Activated CD4-positive, CD25-positive, alpha-beta regulatory T cell treated with anti-CD3 and anti-CD28 coated beads, Interleukin-2, amount 50 U/mL, for 72 hours (primary cell): ENCODE measurements at regions not wholly inside any gene's neighbourhood (a gene's known extent, or its start where the extent isn't known, plus 50 kb on each side); places are given as distances from the start of the nearest gene placed in this dataset.
"Not testable (repeated sequence)": the region's sequence is repeated elsewhere in the genome, so short reads cannot be mapped to it uniquely, and the experiment has no call there.

Experiments
- DNase-seq: peaks from one replicate; pipeline ENCODE4 v3.0.0; 2021

DNA sequence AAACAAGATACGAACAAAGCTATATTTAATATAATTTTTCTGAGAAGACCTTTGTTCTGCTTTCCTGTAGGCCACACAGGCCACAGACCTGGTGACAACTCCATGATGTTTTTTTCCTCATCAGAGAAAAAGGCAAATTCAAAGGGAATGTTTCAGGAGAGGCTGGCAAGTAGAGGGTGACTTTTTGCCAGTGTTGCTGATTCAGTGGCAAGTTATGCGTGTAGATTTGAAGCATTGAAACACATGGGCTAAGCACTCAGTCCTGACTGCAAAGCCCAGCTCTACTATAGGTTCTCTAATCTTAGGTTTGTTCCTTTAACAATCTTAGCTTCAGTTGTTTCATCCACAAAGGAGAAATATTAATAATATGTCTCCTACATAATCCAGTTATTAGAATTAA lies 499.8 kb downstream of the SUCLG1 start:
- DNase-seq = no peak

DNA sequence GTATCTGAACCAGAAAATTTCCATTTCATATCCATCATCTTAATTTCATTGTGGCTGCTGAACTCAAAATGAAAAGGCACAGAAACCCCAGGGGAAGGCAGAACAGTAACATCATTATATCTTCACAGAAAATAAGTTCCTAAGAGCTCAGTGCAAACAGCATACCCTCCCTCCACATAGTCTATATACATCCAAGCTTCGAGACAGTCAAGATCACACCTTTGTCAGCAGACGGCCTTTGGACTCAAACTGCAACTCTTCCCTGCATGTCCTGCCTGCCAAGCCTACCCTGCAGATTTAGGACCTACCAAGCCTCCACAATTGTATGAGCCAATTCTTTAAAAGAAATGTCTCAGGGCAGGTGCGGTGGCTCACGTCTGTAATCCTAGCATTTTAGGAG lies 502.1 kb downstream of the SUCLG1 start:
- no peak for DNase-seq

DNA sequence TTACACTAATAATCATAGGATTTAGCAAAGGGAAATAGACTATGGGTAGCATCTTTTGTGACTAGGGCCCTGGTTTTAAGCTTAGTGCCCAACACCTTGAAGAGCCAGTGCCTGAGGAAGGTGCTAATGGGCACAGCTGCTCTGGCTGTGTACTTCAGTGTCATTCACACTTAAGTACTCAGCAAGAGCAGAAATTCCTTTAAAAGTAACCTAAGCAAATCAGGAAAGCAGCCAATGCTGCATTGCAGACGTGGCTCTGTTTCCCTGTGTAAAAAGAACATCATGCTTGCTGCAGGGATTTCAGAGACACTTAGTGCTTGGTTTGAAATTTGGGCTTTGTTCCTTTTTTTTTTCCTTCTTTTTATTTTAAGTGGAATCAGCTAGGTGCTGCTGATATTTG lies 505.4 kb downstream of the SUCLG1 start:
- no peak for DNase-seq

GRCh38 chr2:83951378-83951947 lies 507.6 kb downstream of the SUCLG1 start:
- no peak for DNase-seq

DNA sequence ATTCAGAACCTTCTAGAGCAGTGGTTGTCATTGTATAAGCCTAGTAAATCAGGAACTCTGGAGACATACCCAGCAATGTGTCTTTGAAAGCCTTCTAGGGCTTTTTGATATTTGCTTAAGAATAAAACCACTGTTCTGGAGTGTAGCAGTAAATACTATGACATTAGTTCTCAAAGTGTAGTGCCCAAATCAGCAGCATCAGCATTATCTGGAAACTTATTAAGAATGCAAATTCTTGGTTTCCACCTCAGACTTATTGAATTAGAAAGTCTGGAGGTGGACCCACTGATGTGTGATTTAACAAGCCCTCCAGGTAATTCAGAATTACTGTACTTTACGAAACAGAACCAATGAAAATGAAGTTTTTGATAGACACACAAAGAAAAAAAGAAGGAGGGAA lies 509.7 kb downstream of the SUCLG1 start:
- DNase-seq = no peak

- DNase-seq = no peak
Observed at GRCh38 chr2:83944191-83944590, 514.9 kb downstream of the SUCLG1 start.

- DNase-seq = no peak
Observed at GRCh38 chr2:83943265-83943664, 515.8 kb downstream of the SUCLG1 start.

DNA sequence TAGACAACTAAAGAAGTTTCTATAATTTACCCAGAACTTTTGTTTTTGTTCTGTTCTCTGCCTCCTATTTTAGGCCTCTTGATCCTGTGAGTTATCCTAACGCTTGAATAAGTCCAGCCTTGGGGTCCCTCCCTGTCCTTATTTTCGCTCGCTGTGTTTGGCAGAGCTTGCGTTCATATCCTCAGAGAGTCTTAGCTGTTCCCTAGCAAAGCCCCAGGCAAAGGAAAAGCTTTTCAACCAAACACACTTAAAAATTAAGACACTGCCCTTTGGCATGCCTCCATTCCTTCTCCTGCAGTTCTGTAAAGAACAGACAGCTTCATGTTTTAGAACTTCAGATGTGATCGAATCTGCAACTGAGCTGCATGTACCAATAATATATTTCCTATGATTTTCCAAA lies 517.2 kb downstream of the SUCLG1 start:
- DNase-seq = no peak

GRCh38 chr2:83933749-83934148 lies 525.3 kb downstream of the SUCLG1 start:
- DNase-seq = no peak

DNA sequence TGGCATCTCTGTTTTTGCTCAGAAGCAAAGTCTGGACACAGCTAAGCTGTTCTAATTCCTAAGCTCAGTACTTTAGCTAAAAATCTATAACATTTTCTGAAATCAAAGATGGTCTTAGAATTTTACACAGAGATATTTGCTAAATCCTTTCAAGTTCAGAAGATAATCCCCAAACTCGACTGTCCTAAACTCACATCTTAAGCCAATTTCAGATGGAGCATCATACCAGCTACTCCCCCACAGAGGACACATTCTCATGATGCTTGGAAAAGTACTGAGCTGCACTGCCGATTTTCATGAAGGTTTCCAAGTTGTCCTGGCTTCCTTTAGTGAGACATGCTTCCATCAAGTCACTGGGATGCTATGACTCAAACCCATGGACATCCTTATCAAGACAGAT lies 535.5 kb downstream of the SUCLG1 start:
- DNase-seq = no peak

DNA sequence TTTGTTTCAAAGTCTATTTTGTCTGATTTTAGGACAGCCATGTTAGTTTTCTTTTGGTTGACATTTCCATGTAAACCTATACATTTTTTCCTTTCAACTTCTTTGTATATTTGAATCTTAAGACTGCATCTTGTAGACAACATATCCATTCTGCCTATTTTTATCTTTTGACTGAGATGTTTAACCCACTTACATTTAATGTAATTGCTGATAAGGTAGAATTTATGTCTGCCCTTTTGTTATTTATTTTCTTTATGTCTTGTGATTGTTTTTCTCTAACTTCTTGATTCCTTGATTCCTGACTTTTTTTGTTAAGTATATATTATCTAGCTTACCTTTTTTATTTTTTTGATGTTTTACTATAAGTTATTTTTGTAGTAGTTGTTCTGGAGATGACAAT lies 542.5 kb downstream of the SUCLG1 start:
- no peak for DNase-seq

- no peak for DNase-seq
Observed at GRCh38 chr2:83915381-83915780, 543.7 kb downstream of the SUCLG1 start.

- no peak for DNase-seq
Observed at GRCh38 chr2:83908750-83909149, 550.3 kb downstream of the SUCLG1 start.

GRCh38 chr2:83901317-83901716 lies 557.8 kb downstream of the SUCLG1 start:
- no peak for DNase-seq

DNA sequence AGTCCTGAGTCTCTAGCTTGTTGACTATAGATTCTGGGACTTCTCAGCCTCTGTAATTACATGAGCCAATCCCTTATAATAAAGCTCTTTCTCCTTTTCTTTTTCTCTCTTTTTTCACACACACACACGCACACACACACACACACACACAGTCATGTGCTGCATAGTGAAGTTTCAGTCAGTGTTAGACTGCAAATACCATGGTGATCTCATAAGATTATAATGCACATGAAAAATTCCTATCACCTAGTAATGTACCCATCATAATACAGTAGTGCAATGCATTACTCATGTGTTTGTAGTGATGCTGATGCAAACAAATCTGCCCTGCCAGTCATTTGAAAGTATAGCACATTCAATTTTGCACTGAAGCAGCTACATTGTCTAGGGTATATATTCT lies 558.2 kb downstream of the SUCLG1 start:
- no peak for DNase-seq

- no peak for DNase-seq
Observed at GRCh38 chr2:83899271-83899670, 559.8 kb downstream of the SUCLG1 start.

DNA sequence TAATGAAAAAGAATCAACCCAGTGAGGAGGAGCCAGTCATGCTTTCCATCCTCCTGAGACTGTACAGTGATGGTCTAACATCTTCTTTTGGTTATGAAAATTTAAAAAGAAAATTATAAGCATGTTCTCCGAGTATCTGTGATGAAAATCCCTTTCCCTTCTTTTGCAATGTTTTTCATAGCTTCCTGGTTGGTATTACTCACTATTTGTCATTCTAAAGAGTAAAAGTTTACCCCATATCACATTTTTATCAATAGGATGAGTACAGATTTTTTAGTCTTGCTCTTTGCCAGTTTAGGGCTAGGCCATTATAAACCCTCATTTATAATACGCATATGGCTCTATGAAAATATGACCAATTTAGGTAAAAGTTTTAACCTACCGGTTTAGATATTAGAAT lies 564.1 kb downstream of the SUCLG1 start:
- DNase-seq = no peak

DNA sequence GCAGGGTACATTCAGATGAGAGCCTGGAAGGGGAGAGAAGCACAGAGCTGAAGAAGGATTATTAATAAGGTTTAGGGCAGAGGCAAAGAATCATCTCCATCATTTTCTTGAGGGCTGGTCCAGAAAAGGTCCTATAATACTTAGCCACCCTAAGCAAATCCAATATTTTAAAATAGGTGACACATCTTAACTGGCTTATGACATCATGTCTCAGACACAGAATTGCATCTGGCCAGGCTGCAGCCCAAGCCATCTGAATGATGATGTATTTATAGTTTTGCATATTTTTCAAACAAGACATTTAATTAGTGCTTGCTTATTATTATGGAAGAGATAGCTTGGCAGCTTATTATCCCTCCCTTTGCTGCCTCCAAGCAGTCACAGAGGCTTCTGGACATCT lies 571.3 kb downstream of the SUCLG1 start:
- DNase-seq = no peak

DNA sequence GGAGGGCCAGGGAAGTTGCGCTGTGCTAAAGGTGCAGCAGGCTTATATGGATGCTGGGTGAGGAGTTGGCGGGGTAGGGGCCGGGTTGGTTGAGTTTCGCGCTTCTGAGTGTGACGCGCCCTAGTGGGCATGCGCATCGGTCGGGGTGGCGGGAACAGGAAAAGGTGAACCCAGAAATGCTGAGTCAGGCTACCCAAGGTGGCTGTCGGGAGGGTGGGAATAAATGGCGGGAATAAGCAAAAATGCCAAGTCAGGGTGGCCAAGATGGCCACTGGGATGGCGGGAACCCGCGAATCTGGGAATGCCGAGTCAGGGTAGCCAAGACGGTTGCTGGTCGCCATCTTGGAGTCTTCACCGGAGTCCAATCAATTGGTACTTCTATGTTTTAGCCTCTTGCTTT lies 580.0 kb downstream of the SUCLG1 start:
- DNase-seq = no peak

- not testable (repeated sequence) for DNase-seq
Observed at GRCh38 chr2:83877261-83877660, 581.8 kb downstream of the SUCLG1 start.

DNA sequence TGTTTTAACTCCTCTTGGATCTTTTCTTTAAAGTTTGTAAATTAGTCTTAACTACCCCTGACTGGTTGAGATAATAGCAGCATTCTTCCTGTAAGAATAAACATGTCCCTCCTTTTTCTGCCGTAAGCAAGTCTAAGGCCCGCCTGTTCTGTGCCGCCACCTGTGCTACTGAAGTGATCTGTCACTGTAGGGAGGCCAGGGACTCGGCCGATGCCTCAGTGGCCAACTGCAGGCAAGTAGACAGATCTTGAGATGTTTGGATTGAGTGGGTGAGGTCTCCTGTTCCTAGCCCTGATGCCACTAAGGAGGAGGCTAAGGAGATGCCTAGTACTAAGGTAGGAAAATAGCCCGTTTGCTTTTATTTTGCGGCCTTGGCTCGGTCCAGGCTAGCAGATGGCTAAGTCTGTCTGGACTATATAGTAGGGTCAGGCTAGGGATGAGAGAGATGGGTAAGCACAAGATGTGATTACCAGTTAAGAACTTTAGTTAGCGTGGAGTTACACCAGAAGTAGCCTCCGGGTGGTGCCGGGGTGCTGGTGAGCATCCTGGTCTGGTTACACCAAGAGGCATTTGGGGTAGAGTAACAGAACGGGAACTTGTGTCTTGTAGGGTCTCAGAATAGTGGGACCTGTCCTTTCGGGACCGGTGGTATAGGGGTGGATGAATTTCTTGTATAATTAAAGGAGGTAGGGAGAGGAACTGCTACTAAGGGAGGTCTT lies 584.2 kb downstream of the SUCLG1 start:
- DNase-seq = no peak

DNA sequence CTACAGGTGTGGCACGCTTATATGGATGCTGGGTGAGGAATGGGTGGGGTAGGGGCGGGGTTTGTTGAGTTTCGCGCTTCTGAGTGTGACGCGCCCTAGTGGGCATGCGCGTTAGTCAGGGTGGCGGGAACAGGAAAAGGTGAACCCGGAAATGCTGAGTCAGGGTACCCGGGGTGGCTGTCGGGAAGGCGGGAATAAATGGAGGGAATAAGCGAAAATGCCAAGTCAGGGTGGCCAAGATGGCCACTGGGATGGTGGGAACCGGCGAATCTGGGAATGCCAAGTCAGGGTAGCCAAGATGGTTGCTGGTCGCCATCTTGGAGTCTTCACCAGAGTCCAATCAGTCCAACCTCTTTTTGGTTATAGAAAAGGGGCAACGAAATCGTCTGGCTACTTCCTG lies 585.0 kb downstream of the SUCLG1 start:
- DNase-seq = no peak

GRCh38 chr2:83873110-83873509 lies 586.0 kb downstream of the SUCLG1 start:
- no peak for DNase-seq

DNA sequence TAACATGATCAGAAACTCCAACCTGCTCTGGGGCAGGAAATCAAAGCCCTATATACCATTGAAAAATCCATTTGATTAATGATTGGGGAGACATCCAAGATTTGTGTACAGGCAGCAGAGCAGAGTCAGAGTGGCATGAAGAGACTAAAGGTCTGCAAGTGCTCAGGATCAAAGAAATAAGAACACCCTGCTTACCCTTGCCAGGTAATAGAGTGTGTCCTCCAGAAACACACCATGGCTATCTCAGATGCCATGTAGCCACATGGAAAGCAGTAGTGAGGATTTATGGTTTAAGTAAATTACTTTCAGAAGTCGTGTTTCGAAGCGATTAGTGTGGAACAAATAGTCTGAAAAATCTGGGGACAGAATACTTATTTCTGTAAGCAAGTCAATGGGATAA lies 592.9 kb downstream of the SUCLG1 start:
- DNase-seq = no peak

- no peak for DNase-seq
Observed at GRCh38 chr2:83862600-83862999, 596.5 kb downstream of the SUCLG1 start.
